B cell (primary cell): ENCODE measurements at regions not wholly inside any gene's neighbourhood (a gene's known extent, or its start where the extent isn't known, plus 50 kb on each side); places are given as distances from the start of the nearest gene placed in this dataset.

ENCODE experiments used
- ATAC-seq: fragments of 200-7000 bp; cut with Tn5 transposase; one replicate; pipeline ENCODE4 v1.10.0; 2021; ENCODE audit warnings: low read depth, mild to moderate bottlenecking, moderate number of reproducible peaks, moderate library complexity
- CTCF ChIA-PET: fragments of 350-600 bp; sonication (Branson Sonifier 250); formaldehyde crosslinking; loops from one replicate; lab custom pipeline; 2021; ENCODE audit warnings: antibody characterized with exemption, inconsistent platforms; lab: Charles Lee
- POLR2A ChIA-PET: fragments of 350-600 bp; sonication (Branson Sonifier 250); formaldehyde crosslinking; loops from one replicate; lab custom pipeline; 2021; ENCODE audit warnings: antibody characterized with exemption; lab: Charles Lee
- DNase-seq: peaks from one replicate; pipeline ENCODE4 v3.0.0; 2013
- H2AFZ ChIP-seq: 2 replicates; pipeline ENCODE4 v1.6.1; 2012; ENCODE audit warnings: mild to moderate bottlenecking, low read depth, low read length; ENCODE audit not compliant: insufficient read depth, poor library complexity, severe bottlenecking
- H3K27ac ChIP-seq, 2 donors: 1 replicate in 1 of 2; 2 replicates in 1 of 2; pipeline ENCODE4 v1.5.1; 2012 to 2013; ENCODE audit warnings: low read length in 2 of 2, mild to moderate bottlenecking in 2 of 2, moderate library complexity in 1 of 2
- H3K27me3 ChIP-seq, 4 experiments: fragments of 200-600 bp in 1 of 4; sonication (generic) in 1 of 4; replicated peaks in 1 of 4; 1 replicate in 2 of 4; 2 replicates in 2 of 4; pipeline versions ENCODE4 v1.6.1 to v1.7.0; 2013 to 2016; ENCODE audit warnings: low read length in 3 of 4, mild to moderate bottlenecking in 2 of 4, mixed read lengths in 1 of 4, moderate library complexity in 1 of 4; ENCODE audit not compliant: insufficient read depth in 4 of 4, control insufficient read depth in 3 of 4; ENCODE audit errors: control extremely low read depth in 1 of 4
- H3K36me3 ChIP-seq, 2 experiments: replicated peaks in 1 of 2; 1 replicate in 1 of 2; 2 replicates in 1 of 2; pipeline versions ENCODE4 v1.6.1 to v1.7.1; 2013; ENCODE audit warnings: low read length in 1 of 2; ENCODE audit not compliant: insufficient read depth in 2 of 2, control insufficient read depth in 1 of 2; ENCODE audit errors: control extremely low read depth in 1 of 2, extremely low read depth in 1 of 2
- H3K4me1 ChIP-seq, 2 donors: fragments of 200-600 bp in 1 of 2; sonication (generic) in 1 of 2; 1 replicate in 1 of 2; 2 replicates in 1 of 2; pipeline versions ENCODE4 v1.5.1 to v1.6.1; 2013 to 2017; ENCODE audit warnings: low read length in 2 of 2; ENCODE audit not compliant: control insufficient read depth in 2 of 2, insufficient read depth in 2 of 2
- H3K4me2 ChIP-seq: replicated peaks from 2 replicates; pipeline ENCODE3; 2012; ENCODE audit warnings: mild to moderate bottlenecking, low read depth, low read length; ENCODE audit not compliant: poor library complexity, severe bottlenecking
- H3K4me3 ChIP-seq, 5 experiments: fragments of 200-600 bp in 1 of 5; sonication (generic) in 1 of 5; 1 replicate in 3 of 5; 2 replicates in 2 of 5; pipeline versions ENCODE4 v1.5.1 to v1.7.0; 2011 to 2016; ENCODE audit warnings: low read length in 4 of 5, mild to moderate bottlenecking in 4 of 5, low read depth in 2 of 5, control low read depth in 1 of 5, moderate library complexity in 1 of 5; ENCODE audit not compliant: insufficient read depth in 1 of 5; ENCODE audit errors: control extremely low read depth in 1 of 5, extremely low read depth in 1 of 5
- H3K79me2 ChIP-seq: fragments of 200-600 bp; sonication (generic); one replicate; pipeline ENCODE4 v1.6.0; 2016; ENCODE audit warnings: low read length; ENCODE audit not compliant: control insufficient read depth, insufficient read depth
- H3K9ac ChIP-seq: fragments of 200-600 bp; sonication (generic); 2 replicates; pipeline ENCODE4 v1.6.1; 2017; ENCODE audit warnings: mild to moderate bottlenecking, low read length, moderate library complexity
- H3K9me3 ChIP-seq, 3 donors: one replicate each; pipeline versions ENCODE4 v1.6.1 to v1.7.1; 2013; ENCODE audit warnings: low read length in 2 of 3; ENCODE audit not compliant: control insufficient read depth in 2 of 3, insufficient read depth in 1 of 3; ENCODE audit errors: control extremely low read depth in 1 of 3
- H4K20me1 ChIP-seq: 2 replicates; pipeline ENCODE4 v1.6.0; 2012; ENCODE audit warnings: mild to moderate bottlenecking, low read length; ENCODE audit not compliant: insufficient read depth, control insufficient read depth, poor library complexity, severe bottlenecking
- H3K27ac Mint-ChIP-seq: one replicate; pipeline ENCODE4 v1.8.0; 2021; ENCODE audit warnings: mixed read lengths
- H3K27me3 Mint-ChIP-seq: one replicate; pipeline ENCODE4 v1.8.0; 2021; ENCODE audit warnings: mixed read lengths
- H3K4me1 Mint-ChIP-seq: one replicate; pipeline ENCODE4 v1.8.0; 2021; ENCODE audit warnings: mixed read lengths
- H3K4me3 Mint-ChIP-seq: one replicate; pipeline ENCODE4 v1.8.0; 2021; ENCODE audit warnings: mixed read lengths
- H3K9me3 Mint-ChIP-seq: one replicate; pipeline ENCODE4 v1.8.0; 2022; ENCODE audit warnings: mixed read lengths; ENCODE audit not compliant: insufficient read depth
- CTCF ChIP-seq: fragments of 200-600 bp; IDR thresholded peaks from one replicate; pipeline ENCODE4 v1.8.0; 2022; ENCODE audit warnings: antibody characterized with exemption, mild to moderate bottlenecking
- EZH2 ChIP-seq: IDR thresholded peaks from 2 replicates; pipeline ENCODE4 v1.6.1; 2012; ENCODE audit warnings: borderline replicate concordance, low read depth, mild to moderate bottlenecking, moderate library complexity, low read length; ENCODE audit not compliant: insufficient read depth, poor library complexity, severe bottlenecking
- WGBS: methylation state at CpG from one replicate; pipeline ENCODE4 v1.1.5; 2013; ENCODE audit warnings: missing lambda C conversion rate; ENCODE audit not compliant: insufficient coverage; 5-methylcytosine and 5-hydroxymethylcytosine counted together
- intact Hi-C: fragments of 100-400 bp; cut with micrococcal nuclease; formaldehyde crosslinking; loops from one replicate; pipeline ENCODE4 v1.10.0; 2022

- H3K9ac ChIP-seq, result no peak overlapping the region
- ATAC-seq, result no peak
Observed at GRCh38 chr9:117516676-117517632, 102.1 kb upstream of the ASTN2 start.

More at GRCh38 chr9:117516676-117517632, 102.1 kb upstream of the ASTN2 start:
- intact Hi-C loops, result no loop called here
- H3K4me1 Mint-ChIP-seq, result no peaks in the 10 kb centered on the region
- H3K36me3 ChIP-seq, result no peaks in the 10 kb centered on the region
- H3K4me1 ChIP-seq, result no peaks in the 10 kb centered on the region
- 57% methylated on average over 2 of the region's 4 CpGs for WGBS
- no peak overlapping the region for H3K27ac ChIP-seq
- TF ChIP-seq EZH2 (no peak), CTCF (no peak)
- H4K20me1 ChIP-seq, result no peaks in the 10 kb centered on the region
- no peaks in the 10 kb centered on the region for H3K9me3 Mint-ChIP-seq
- no peak overlapping the region for H2AFZ ChIP-seq
- CTCF ChIA-PET, result no interaction called here
- H3K27me3 Mint-ChIP-seq, result peaks cover 3% of the 10 kb centered on the region
- H3K4me3 Mint-ChIP-seq, result no peak overlapping the region
- no peak overlapping the region for H3K4me2 ChIP-seq
- no peak overlapping the region for H3K27ac Mint-ChIP-seq
- H3K4me3 ChIP-seq, result no peak overlapping the region
- POLR2A ChIA-PET, result no interaction called here
- no peaks in the 10 kb centered on the region for H3K9me3 ChIP-seq
- H3K79me2 ChIP-seq, result no peaks in the 10 kb centered on the region
- no peaks in the 10 kb centered on the region for H3K27me3 ChIP-seq
- no peak for DNase-seq
